ENCODE measurements at regions not wholly inside any gene's neighbourhood (a gene's known extent, or its start where the extent isn't known, plus 50 kb on each side); places are given as distances from the start of the nearest gene placed in this dataset.

DNA sequence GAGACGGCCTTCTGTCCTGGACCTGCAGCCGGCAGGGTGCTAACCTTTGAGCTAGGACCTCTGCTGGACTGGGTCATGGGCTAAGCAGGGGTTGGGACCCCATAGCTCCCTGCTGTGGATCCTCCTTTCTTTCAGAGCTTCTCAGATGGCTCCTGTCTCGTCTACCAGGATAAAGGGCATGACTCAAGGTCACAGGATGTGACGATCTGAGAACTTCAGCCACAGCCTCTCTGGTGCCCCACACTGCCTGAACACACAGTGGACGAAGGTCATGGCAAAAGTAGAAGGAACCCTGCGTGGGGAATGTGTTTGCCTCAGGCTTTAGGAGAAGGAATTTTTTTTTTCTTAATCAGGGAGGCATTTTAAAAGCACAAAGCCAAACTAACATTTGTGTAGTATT is 196.7 kb downstream of the TRIM29 start:
- TF ChIP-seq, protein P1, sequence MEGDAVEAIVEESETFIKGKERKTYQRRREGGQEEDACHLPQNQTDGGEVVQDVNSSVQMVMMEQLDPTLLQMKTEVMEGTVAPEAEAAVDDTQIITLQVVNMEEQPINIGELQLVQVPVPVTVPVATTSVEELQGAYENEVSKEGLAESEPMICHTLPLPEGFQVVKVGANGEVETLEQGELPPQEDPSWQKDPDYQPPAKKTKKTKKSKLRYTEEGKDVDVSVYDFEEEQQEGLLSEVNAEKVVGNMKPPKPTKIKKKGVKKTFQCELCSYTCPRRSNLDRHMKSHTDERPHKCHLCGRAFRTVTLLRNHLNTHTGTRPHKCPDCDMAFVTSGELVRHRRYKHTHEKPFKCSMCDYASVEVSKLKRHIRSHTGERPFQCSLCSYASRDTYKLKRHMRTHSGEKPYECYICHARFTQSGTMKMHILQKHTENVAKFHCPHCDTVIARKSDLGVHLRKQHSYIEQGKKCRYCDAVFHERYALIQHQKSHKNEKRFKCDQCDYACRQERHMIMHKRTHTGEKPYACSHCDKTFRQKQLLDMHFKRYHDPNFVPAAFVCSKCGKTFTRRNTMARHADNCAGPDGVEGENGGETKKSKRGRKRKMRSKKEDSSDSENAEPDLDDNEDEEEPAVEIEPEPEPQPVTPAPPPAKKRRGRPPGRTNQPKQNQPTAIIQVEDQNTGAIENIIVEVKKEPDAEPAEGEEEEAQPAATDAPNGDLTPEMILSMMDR (IDR thresholded peaks at IDR 0.05; ENCODE audit: insufficient read depth, low read depth, low read length) = no peak
- TF ChIP-seq EZH2 (IDR thresholded peaks at IDR 0.05; ENCODE audit: insufficient read depth, low read length) = no peak

Measured in astrocyte (in vitro differentiated cells and primary cell).